Ishikawa (cell line): ENCODE measurements at regions not wholly inside any gene's neighbourhood (a gene's known extent, or its start where the extent isn't known, plus 50 kb on each side); places are given as distances from the start of the nearest gene placed in this dataset.

ENCODE experiments used
- CEBPB ChIP-seq: IDR thresholded peaks from 2 replicates; pipeline ENCODE4 v1.6.1; 2012
- CREB1 ChIP-seq: IDR thresholded peaks from 2 replicates; pipeline ENCODE4 v1.6.1; 2012; ENCODE audit warnings: low read depth
- EGR1 ChIP-seq: IDR thresholded peaks from 2 replicates; pipeline ENCODE4 v1.6.1; 2012
- EP300 ChIP-seq: IDR thresholded peaks from 2 replicates; pipeline ENCODE4 v1.6.1; 2012; ENCODE audit warnings: borderline replicate concordance
- FOXM1 ChIP-seq: IDR thresholded peaks from 2 replicates; pipeline ENCODE4 v1.6.1; 2012; ENCODE audit warnings: low read depth, borderline replicate concordance
- NFIC ChIP-seq: IDR thresholded peaks from 2 replicates; pipeline ENCODE4 v1.6.1; 2012
- RAD21 ChIP-seq: IDR thresholded peaks from 2 replicates; pipeline ENCODE4 v1.6.1; 2012; ENCODE audit warnings: low read depth
- TAF1 ChIP-seq: IDR thresholded peaks from 2 replicates; pipeline ENCODE4 v1.6.1; 2012; ENCODE audit warnings: low read depth, mild to moderate bottlenecking
- TCF12 ChIP-seq: IDR thresholded peaks from 2 replicates; pipeline ENCODE4 v1.6.1; 2012; ENCODE audit warnings: low read depth
- TEAD4 ChIP-seq: IDR thresholded peaks from 2 replicates; pipeline ENCODE4 v1.6.1; 2012
- YY1 ChIP-seq: IDR thresholded peaks from 2 replicates; pipeline ENCODE4 v1.6.1; 2012; ENCODE audit warnings: low read depth
- ZBTB7A ChIP-seq: IDR thresholded peaks from 2 replicates; pipeline ENCODE4 v1.6.1; 2012; ENCODE audit warnings: low read depth
- TF ChIP-seq, protein P1 (sequence below): IDR thresholded peaks from 2 replicates; pipeline ENCODE4 v1.6.1; 2012
- TF ChIP-seq, protein P2 (sequence below): IDR thresholded peaks from 2 replicates; pipeline ENCODE4 v1.6.1; 2012; ENCODE audit warnings: low read depth, mild to moderate bottlenecking
- TF ChIP-seq, protein P3 (sequence below): IDR thresholded peaks from 2 replicates; pipeline ENCODE4 v1.6.1; 2012

DNA sequence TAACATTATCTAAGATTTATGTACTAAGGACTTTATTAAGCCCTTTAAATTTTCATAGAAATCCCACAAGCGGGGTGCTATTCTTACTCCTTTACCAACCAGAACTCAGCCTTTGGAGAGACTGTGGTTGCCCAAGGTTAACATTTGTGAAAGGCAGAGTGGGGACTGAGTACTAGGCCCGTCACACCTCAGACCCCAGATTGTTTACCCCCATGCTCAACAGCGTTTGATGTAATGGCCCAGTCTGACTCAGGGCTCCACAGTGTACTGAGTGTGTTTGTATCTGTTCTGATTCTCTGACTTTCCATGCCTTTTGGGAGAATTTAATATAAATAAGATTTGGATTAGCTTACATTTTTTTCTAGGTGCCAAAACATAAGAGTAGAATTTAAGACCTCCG, 110.0 kb downstream of the GAS1 start:
- TF ChIP-seq, protein P1, sequence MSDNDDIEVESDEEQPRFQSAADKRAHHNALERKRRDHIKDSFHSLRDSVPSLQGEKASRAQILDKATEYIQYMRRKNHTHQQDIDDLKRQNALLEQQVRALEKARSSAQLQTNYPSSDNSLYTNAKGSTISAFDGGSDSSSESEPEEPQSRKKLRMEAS = no peak

DNA sequence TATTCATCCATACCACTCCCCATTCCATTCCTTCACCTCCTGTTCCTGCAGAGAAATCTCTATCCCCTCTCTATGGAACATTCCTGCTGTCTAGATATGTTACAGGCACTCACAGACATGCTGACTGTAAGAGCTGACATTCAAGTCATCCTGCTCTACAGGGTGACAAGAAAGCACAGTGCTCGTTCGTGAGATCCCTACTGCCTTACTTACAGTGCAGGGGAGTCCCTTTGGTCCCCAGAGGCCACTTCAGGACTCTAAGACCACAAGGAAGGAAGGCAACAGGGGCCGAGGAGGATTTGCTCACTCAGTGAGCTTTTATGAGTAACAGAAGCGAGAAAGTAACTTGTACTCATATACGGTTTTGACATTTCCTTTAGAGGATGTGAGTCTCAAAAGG, 110.5 kb downstream of the GAS1 start:
- TF ChIP-seq EGR1 (no peak), CEBPB (no peak), TEAD4 (no peak), NFIC (no peak), YY1 (no peak), TCF12 (no peak), EP300 (no peak), RAD21 (no peak), ZBTB7A (no peak), TAF1 (no peak)
- TF ChIP-seq, protein P2, sequence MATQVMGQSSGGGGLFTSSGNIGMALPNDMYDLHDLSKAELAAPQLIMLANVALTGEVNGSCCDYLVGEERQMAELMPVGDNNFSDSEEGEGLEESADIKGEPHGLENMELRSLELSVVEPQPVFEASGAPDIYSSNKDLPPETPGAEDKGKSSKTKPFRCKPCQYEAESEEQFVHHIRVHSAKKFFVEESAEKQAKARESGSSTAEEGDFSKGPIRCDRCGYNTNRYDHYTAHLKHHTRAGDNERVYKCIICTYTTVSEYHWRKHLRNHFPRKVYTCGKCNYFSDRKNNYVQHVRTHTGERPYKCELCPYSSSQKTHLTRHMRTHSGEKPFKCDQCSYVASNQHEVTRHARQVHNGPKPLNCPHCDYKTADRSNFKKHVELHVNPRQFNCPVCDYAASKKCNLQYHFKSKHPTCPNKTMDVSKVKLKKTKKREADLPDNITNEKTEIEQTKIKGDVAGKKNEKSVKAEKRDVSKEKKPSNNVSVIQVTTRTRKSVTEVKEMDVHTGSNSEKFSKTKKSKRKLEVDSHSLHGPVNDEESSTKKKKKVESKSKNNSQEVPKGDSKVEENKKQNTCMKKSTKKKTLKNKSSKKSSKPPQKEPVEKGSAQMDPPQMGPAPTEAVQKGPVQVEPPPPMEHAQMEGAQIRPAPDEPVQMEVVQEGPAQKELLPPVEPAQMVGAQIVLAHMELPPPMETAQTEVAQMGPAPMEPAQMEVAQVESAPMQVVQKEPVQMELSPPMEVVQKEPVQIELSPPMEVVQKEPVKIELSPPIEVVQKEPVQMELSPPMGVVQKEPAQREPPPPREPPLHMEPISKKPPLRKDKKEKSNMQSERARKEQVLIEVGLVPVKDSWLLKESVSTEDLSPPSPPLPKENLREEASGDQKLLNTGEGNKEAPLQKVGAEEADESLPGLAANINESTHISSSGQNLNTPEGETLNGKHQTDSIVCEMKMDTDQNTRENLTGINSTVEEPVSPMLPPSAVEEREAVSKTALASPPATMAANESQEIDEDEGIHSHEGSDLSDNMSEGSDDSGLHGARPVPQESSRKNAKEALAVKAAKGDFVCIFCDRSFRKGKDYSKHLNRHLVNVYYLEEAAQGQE = no peak
- TF ChIP-seq, protein P3, sequence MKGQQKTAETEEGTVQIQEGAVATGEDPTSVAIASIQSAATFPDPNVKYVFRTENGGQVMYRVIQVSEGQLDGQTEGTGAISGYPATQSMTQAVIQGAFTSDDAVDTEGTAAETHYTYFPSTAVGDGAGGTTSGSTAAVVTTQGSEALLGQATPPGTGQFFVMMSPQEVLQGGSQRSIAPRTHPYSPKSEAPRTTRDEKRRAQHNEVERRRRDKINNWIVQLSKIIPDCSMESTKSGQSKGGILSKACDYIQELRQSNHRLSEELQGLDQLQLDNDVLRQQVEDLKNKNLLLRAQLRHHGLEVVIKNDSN = no peak
- TF ChIP-seq, protein P1 = no peak

DNA sequence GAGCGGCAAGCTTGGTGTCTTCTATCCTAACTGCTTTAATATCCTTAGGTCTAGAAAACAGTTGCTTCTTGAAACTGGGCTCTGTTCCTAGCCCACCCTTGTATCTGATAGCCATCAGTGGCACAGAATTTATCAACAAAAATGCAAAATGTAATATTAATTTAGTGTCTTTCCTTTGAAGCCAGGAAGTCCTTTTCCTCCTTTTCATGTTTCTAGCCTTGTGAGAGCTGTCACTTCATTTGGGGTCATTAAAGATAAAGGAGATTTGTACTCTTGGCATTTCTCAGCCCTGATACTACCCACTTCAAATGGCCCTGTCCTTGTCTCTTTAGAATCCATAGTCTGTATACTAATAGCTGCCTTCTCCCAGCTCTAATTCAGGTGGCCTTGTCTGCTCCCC, 111.0 kb downstream of the GAS1 start:
- TF ChIP-seq ZBTB7A = no peak
- no peak for TF ChIP-seq FOXM1
- TF ChIP-seq YY1 = no peak
- TF ChIP-seq, protein P3 = no peak
- TF ChIP-seq RAD21 = no peak
- no peak for TF ChIP-seq TEAD4
- no peak for TF ChIP-seq NFIC
- TF ChIP-seq, protein P1 = no peak
- TF ChIP-seq TCF12 = no peak
- TF ChIP-seq CREB1 = no peak
- TF ChIP-seq EGR1 = no peak

DNA sequence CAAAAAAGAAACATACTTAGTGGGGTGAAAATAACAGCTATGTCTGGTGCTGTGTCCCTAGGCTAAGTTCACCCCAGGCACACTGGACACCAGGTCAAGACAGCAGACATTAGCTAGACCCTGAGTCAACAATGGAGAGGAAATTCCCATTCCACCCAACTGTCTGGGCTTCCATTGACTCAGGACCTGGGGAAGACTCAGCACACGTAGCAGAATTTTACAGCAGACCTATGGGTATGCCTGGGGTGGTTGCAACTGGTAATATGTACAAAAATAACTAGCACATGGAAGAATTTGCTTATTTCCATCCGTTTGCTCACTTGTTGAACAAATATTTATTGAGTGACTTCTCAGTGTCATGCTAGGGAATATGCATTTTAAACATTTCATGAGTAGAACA, 117.0 kb downstream of the GAS1 start:
- TF ChIP-seq EP300 (no peak), TEAD4 (no peak), NFIC (no peak), TCF12 (no peak), RAD21 (no peak), EGR1 (no peak), CEBPB (no peak), ZBTB7A (no peak), TAF1 (no peak), FOXM1 (no peak), YY1 (no peak), CREB1 (no peak)
- TF ChIP-seq, protein P2 = no peak
- TF ChIP-seq, protein P1 = no peak
- TF ChIP-seq, protein P3 = no peak

DNA sequence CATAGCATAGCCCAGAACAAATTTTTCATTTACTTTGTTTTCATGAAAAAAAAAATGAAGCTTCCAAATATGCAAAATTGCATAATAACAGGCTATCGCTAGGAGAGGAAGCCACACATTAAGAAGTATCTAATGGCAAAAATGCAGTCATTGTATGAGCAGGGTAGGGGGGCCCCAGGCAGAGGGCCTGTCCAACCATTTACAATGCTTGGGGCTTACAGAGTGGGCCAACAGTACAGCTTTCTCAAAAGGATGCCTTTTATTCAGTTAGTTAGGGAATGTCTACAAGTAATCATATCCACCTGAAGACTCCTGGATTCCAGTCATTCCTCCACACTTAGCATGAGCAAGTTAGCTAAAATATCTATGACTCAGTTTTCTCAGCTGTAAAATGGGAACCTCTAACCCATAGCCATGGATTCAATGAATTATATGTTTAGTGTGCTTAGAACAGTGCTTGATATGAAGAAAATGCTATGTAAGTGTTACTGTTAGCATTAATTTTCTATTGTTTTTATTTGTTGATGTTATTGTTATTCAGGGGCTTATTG, 117.7 kb downstream of the GAS1 start:
- TF ChIP-seq, protein P1 = no peak
- TF ChIP-seq CEBPB (no peak), CREB1 (no peak), EP300 (no peak), TCF12 (no peak), TEAD4 (no peak), TAF1 (no peak), YY1 (no peak), EGR1 (no peak), FOXM1 (no peak), NFIC (no peak), ZBTB7A (no peak), RAD21 (no peak)
- TF ChIP-seq, protein P2 = no peak
- TF ChIP-seq, protein P3 = no peak
